AG10803 (cell line): ENCODE measurements at regions not wholly inside any gene's neighbourhood (a gene's known extent, or its start where the extent isn't known, plus 50 kb on each side); places are given as distances from the start of the nearest gene placed in this dataset.

Experiments
- DNase-seq: peaks from one replicate; pipeline ENCODE4 v3.0.0; 2010; ENCODE audit warnings: low read depth
- H3K4me3 ChIP-seq: 2 replicates; pipeline ENCODE4 v1.5.1; 2011; ENCODE audit warnings: mild to moderate bottlenecking, low read length, control low read depth
- CTCF ChIP-seq: conservative IDR thresholded peaks from 2 replicates; pipeline ENCODE4 v1.5.1; 2011; ENCODE audit warnings: mild to moderate bottlenecking, low read length, control low read depth, inconsistent platforms

- no peak for TF ChIP-seq CTCF
- no peak for DNase-seq
- H3K4me3 ChIP-seq: no peak overlapping the region
Observed at GRCh38 chr1:197850918-197851317, 51.5 kb upstream of the C1orf53 start.

GRCh38 chr1:197850042-197850441 lies 52.4 kb upstream of the C1orf53 start:
- no peak for DNase-seq
- no peak overlapping the region for H3K4me3 ChIP-seq
- TF ChIP-seq CTCF: no peak

GRCh38 chr1:197848350-197848749 lies 54.1 kb upstream of the C1orf53 start:
- no peak overlapping the region for H3K4me3 ChIP-seq
- no peak for TF ChIP-seq CTCF
- DNase-seq: no peak

GRCh38 chr1:197845886-197846285 lies 56.5 kb upstream of the C1orf53 start:
- TF ChIP-seq CTCF: no peak
- no peak overlapping the region for H3K4me3 ChIP-seq
- DNase-seq: no peak

- H3K4me3 ChIP-seq: no peak overlapping the region
- no peak for TF ChIP-seq CTCF
- DNase-seq: no peak
Observed at GRCh38 chr1:197844651-197845050, 57.8 kb upstream of the C1orf53 start.

GRCh38 chr1:197843401-197843800 lies 59.0 kb upstream of the C1orf53 start:
- no peak for DNase-seq
- TF ChIP-seq CTCF: no peak
- no peak overlapping the region for H3K4me3 ChIP-seq

- no peak for DNase-seq
- no peak for TF ChIP-seq CTCF
- H3K4me3 ChIP-seq: no peak overlapping the region
Observed at GRCh38 chr1:197842646-197843045, 59.8 kb upstream of the C1orf53 start.
